Pancreas (tissue), 10 donors: ENCODE measurements at regions not wholly inside any gene's neighbourhood (a gene's known extent, or its start where the extent isn't known, plus 50 kb on each side); places are given as distances from the start of the nearest gene placed in this dataset.

Experiments
- ATAC-seq, 4 donors: fragments of 200-7000 bp; cut with Tn5 transposase; one replicate each; pipeline versions ENCODE4 v1.8.0 to v1.9.1; 2020; ENCODE audit warnings: mild to moderate bottlenecking in 4 of 4, moderate library complexity in 4 of 4
- DNase-seq, 6 donors: peaks; one replicate each; pipeline ENCODE4 v3.0.0-alpha.2; 2020
- FAIRE-seq: peaks from 2 replicates; lab custom pipeline; 2012; peaks lifted over from hg19 to GRCh38; lab: Jason Lieb, UNC
- H3K27ac ChIP-seq, 4 donors: fragments of 200-600 bp; sonication (generic); 1 replicate in 3 of 4; 2 replicates in 1 of 4; pipeline versions ENCODE4 v1.5.0 to v1.8.0; 2020
- H3K27me3 ChIP-seq, 4 donors: fragments of 200-600 bp; one replicate each; pipeline ENCODE4 v1.8.0; 2021
- H3K36me3 ChIP-seq, 3 donors: fragments of 200-600 bp; sonication (generic) in 1 of 3; one replicate each; pipeline versions ENCODE4 v1.5.0 to v1.8.0; 2020 to 2021
- H3K4me1 ChIP-seq, 3 donors: fragments of 200-600 bp; one replicate each; pipeline ENCODE4 v1.8.0; 2021
- H3K4me3 ChIP-seq, 4 donors: fragments of 200-600 bp; sonication (generic) in 2 of 4; one replicate each; pipeline versions ENCODE4 v1.5.0 to v1.8.0; 2020 to 2021
- H3K9me3 ChIP-seq, 4 donors: fragments of 200-600 bp; one replicate each; pipeline ENCODE4 v1.8.0; 2021
- WGBS, 2 donors: extraction: QIAGEN DNeasy Blood & Tissue Kit; methylation state at CpG; one replicate each; pipeline ENCODE4 v1.1.7; 2013; 5-methylcytosine and 5-hydroxymethylcytosine counted together
- intact Hi-C, 3 donors: fragments of 100-400 bp; cut with DNase I; formaldehyde crosslinking; loops; one replicate each; pipeline versions ENCODE4 v1.11.1 to v1.14.2; 2022
- TF ChIP-seq, protein P1 (sequence below), 4 donors: fragments of 200-600 bp; sonication (generic) in 3 of 4; IDR thresholded peaks; one replicate each; pipeline versions ENCODE4 v1.5.0 to v1.8.0; 2021; ENCODE audit warnings: antibody characterized with exemption in 4 of 4
- donor health status: healthy with polysubstance abuse.
- donor health status: DM: no; HTN: no; CAD: no; lungs with moderate emphysema.
- donor health status: DM: no; HTN: no; CAD: no.
- donor health status: control.
- donor health status: control.
- donor health status: Bipolar disorder and iron deficiency.
- donor health status: DM: yes; HTN: yes; CAD: no.
- donor health status: DM: no; HTN: no; CAD: no.
- donor health status: DM: no; HTN: no; CAD: no.
- donor health status: DM: yes; HTN: yes; CAD: no.

DNA sequence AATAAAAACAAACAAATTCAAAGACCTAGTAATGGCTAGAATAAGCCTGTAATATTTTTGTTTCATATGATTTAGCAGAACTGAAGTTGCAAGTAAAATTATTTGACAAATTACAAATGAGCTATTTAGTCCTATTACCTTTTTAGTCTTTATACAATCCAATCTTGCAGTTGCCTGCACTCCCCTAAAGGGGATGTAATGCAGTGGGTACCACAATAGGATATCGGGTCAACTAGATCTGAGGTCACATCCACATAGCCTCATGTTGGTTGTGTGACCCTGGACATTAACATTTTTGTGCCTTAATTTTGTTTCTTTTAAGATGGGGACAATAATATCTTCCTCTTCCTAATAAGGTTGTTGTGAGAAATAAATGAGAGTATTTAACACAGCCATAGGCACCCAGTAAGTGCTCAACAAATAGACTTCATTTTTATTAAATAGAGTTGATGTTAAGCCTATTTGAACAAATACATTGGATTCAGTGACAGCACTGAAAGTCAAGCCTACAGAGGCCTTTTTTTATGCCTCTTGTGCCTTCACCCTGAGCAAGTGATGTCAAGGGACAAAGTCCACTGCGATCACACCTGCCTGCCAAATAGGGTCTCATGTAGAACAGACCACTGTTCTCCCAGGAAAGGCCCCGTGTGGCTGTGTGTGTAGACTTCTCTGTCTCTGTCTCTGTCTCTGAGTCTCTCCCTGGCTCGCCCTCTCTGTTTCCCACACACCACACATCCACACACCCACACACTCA is 124.8 kb downstream of the EVX1 start:
- Histone ChIP-seq H3K9me3 (no peaks in the 10 kb centered on the region), H3K4me1 (no peaks in the 10 kb centered on the region), H3K4me3 (no peak overlapping the region), H3K36me3 (no peaks in the 10 kb centered on the region), H3K27me3 (no peaks in the 10 kb centered on the region), H3K27ac (no peak overlapping the region)
- intact Hi-C loops = no loop called here
- DNase-seq = no peak
- no peak for FAIRE-seq
- no peak for ATAC-seq
- 67 to 76% methylated on average over 4 of the region's 4 CpGs for WGBS, 2 donors
- TF ChIP-seq, protein P1, sequence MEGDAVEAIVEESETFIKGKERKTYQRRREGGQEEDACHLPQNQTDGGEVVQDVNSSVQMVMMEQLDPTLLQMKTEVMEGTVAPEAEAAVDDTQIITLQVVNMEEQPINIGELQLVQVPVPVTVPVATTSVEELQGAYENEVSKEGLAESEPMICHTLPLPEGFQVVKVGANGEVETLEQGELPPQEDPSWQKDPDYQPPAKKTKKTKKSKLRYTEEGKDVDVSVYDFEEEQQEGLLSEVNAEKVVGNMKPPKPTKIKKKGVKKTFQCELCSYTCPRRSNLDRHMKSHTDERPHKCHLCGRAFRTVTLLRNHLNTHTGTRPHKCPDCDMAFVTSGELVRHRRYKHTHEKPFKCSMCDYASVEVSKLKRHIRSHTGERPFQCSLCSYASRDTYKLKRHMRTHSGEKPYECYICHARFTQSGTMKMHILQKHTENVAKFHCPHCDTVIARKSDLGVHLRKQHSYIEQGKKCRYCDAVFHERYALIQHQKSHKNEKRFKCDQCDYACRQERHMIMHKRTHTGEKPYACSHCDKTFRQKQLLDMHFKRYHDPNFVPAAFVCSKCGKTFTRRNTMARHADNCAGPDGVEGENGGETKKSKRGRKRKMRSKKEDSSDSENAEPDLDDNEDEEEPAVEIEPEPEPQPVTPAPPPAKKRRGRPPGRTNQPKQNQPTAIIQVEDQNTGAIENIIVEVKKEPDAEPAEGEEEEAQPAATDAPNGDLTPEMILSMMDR (IDR thresholded peaks at IDR 0.05) = no peak

DNA sequence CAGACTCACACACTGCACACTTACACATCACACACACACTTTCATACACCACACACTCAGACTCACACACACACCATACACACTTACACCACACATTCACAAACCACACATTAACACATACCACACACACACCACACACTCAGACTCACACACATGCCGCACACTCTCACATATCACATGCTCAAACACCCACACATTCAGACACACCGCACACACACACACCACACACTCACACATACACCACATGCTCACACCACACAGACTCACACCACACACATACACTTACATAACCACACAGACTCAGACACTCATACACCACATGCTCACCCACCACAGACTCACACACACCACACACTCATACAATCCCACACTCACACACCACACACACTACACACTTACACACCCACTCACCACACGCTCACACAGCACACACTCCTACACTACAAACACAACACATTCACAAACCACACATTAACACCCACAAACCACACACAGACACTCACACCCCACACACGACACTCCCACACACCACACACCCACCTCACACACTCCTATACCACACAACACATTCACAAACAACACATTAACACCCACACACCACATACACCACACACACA is 125.4 kb downstream of the EVX1 start:
- no peak for ATAC-seq
- TF ChIP-seq, protein P1 (IDR thresholded peaks at IDR 0.05) = no peak
- no peaks in the 10 kb centered on the region for H3K9me3 ChIP-seq
- intact Hi-C loops = no loop called here
- H3K27me3 ChIP-seq = no peaks in the 10 kb centered on the region
- H3K4me3 ChIP-seq = no peak overlapping the region
- DNase-seq = no peak
- FAIRE-seq = no peak
- H3K4me1 ChIP-seq = no peaks in the 10 kb centered on the region
- WGBS, 2 donors = 88 to 93% methylated on average over 4 of the region's 4 CpGs
- H3K27ac ChIP-seq = no peak overlapping the region
- H3K36me3 ChIP-seq = no peaks in the 10 kb centered on the region

DNA sequence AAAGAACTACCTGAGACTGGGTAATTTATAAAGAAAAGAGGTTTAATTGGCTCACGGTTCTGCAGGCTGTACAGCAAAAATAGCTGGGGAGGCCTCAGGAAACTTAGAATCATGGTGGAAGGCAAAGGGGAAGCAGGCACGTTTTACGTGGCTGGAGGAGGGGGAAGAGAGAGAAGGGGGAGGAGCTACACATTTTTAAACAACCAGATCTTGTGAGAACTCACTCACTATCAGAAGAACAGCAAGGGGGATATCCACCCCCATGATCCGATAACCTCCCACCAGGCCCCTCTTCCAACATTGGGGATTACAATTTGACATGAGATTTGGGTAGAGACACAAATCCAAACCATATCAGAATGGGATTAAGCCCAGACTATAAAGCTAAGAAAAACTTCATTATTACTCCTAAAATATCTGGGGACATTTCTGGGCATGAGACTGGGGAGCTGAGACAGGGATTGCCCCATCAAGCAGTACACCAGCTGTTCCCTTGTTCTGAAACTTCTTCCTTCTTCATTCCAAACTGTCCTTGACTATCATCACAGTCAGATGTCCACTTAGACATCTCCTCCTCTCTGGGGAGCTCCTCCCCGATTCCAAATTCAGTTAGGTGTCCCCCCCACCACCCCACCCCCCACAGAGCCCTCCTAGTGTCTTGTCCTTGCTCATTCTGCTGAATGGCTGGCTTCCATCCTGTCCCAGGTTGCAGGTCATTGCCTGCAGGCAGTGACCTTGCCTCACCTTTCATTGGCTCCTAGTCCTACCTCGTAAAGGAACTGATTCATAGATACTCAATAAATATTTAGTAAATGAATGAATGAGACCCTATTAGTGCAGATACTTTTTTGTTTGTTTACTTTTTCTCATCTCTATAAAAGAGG is 132.6 kb downstream of the EVX1 start:
- no peak overlapping the region for H3K27ac ChIP-seq
- no peak overlapping the region for H3K4me3 ChIP-seq
- no peaks in the 10 kb centered on the region for H3K9me3 ChIP-seq
- H3K4me1 ChIP-seq = no peaks in the 10 kb centered on the region
- no peak for ATAC-seq
- DNase-seq = no peak
- no peaks in the 10 kb centered on the region for H3K27me3 ChIP-seq
- intact Hi-C loops = no loop called here
- no peak for FAIRE-seq
- no peaks in the 10 kb centered on the region for H3K36me3 ChIP-seq
- TF ChIP-seq, protein P1 (IDR thresholded peaks at IDR 0.05) = no peak
- 62 to 69% methylated on average over 6 of the region's 6 CpGs for WGBS, 2 donors

DNA sequence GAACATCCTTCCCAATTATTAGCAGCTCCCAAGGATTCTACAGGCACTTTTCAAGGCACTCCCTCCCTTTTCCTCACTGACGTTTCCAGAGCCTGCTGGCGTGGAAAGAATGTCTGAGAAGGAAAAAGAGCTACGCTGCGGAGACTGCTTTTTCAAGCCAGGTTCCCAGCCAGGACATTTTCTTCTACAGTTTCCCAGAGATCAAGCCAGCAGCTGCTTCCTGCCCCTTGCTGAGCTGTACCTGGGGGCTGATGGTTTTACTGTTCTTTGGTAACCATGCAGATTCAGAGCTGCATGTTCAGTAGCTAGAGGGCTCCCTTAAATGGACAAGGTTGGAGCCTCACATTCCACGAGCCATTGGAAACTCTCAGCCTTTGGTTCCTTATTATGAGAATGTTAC is 133.4 kb downstream of the EVX1 start:
- Histone ChIP-seq H3K36me3 (no peaks in the 10 kb centered on the region), H3K4me1 (no peaks in the 10 kb centered on the region), H3K27me3 (no peaks in the 10 kb centered on the region), H3K9me3 (no peaks in the 10 kb centered on the region), H3K27ac (no peak overlapping the region), H3K4me3 (no peak overlapping the region)
- DNase-seq (no peak), ATAC-seq (no peak), FAIRE-seq (no peak)
- 55 to 69% methylated on average over 5 of the region's 5 CpGs for WGBS, 2 donors
- TF ChIP-seq, protein P1 (IDR thresholded peaks at IDR 0.05) = no peak
- intact Hi-C loops = no loop called here
